Amniotic epithelial cell (primary cell): ENCODE measurements at regions not wholly inside any gene's neighbourhood (a gene's known extent, or its start where the extent isn't known, plus 50 kb on each side); places are given as distances from the start of the nearest gene placed in this dataset.

ENCODE experiments used
- DNase-seq: peaks from one replicate; pipeline ENCODE4 v3.0.0-alpha.2; 2010; ENCODE audit warnings: low read depth

DNA sequence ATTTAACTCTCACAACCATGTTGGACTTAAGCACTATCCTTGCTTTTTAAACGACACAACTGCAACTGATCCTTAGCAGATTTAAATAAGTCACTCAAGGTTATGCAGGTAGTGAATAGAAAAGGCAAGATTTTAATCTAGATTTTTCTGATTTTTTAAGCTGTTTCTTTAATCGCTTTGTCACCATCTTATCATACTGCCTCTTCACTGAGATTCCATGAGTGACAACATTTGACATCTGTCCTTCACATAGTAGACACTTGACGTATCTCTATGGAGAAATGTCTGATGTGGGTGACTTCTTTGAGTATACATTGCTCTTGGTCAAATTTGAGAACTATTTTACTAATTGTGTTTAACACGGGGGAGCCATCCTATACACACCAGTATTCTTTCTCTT is 839.7 kb downstream of the GATA3 start:
- no peak for DNase-seq

DNA sequence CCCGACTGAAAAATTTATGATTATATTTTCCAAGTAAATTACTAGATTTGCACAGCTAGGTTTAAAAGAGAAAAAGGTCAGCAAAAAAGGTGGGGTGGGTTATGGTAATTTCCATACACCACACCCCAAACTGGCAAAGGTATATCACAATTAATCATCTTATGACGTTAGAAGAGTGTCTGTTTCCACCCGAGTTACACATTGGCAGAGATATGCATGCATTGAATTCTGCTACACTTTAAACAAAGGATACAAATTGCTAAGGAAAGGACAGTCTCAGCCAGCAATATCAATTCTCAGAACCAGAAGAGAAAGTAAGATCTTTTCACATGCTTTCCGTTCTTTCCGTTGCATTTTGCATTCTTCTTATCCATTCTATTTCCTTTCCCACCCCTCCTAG is 843.3 kb downstream of the GATA3 start:
- no peak for DNase-seq

DNA sequence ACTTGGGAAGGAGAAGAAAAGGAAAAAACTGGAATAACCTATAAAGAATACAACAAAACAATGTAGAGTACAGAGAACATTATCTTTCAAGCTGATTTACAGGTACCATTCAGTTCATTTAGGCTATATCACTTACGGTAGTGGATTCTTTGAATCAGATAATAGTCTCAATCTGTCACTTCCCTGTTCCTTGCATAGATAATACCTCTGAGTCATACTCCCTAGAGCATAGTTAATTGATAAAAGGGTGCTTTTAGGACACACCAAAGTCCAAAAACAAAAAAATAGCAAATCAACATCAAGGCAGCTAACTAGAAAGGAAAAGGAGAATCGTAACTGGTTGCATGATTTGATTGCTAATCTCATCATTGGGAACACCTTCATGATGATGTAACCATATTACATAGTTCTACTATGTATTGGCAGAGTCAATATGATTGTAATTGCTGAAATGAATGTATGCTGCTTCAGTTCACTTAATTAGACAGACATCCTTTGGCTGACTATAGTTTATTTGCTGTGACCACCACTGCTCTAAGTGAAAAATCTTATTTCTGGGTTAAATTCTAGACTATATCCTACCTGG is 844.4 kb downstream of the GATA3 start:
- DNase-seq, result no peak

DNA sequence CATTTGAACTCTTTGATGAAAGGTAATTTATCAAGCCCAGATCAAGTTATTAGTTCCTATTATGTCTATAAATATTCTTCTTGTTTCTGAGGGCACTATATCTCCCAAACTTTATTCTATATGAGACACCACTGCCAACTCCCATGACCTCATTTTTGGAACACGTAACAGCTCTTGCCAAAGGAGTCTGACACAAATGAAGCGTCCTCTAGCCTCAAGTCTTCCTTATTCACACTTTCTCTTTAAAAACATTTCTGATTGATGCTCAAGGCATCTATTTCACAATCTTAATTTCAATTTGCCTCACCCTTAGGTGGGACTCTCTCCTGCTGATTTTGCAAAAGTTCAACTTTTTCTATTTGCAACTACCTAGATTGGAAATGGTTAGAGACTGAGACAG is 848.4 kb downstream of the GATA3 start:
- no peak for DNase-seq

DNA sequence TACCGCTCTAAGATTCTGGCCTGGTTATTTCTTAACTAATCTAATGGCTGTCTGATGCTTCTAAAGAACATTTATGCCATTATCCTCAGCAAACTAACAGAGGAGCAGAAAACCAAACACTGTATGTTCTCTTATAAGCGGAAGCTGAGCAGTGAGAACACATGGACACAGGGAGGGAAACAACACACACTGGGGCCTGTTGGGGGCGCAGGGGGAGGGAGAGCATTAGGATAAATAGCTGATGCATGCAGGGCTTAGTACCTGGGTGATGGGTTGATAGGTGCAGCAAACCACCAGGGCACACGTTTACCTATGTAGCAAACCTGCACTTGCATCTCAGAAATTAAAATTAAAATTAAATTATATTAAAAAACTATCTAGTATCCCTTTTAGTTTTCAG is 853.5 kb downstream of the GATA3 start:
- DNase-seq, result no peak

DNA sequence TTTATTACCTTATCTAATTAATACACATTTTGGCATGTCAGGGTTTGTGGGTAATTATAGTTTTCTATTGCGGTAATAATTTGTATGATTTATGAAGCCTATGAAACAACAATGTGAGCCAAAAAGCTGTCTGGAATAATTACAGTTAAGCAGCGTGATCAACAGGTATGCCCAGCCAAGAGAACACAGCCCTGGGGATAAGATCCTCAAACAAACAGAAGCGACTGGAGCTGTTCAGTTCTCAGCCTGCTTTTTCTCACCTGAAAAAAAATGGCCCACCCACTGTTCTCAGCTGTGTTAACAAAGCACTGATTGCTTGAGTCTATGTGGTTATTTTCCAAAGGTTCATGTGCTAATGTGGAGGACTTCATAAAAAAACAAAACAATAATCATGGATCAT is 855.8 kb downstream of the GATA3 start:
- no peak for DNase-seq

DNA sequence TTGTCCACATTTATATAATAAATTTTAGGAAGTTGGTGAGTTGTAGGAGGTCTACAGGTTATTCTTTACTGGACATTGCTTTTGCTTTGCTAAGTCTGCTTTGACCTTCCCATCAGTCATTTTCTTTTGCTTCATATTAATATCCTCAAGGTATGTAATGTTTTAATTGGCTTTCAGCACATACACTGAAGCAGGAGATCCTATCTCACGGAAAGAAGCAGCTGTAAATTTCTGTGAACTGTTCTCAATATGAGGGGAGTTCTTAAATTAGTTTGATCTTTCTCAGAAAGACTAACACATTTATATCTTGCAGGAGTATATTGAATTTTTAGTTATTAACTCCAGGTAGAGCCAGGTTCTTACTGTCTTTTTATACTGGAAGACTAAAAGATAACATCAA is 856.5 kb downstream of the GATA3 start:
- DNase-seq, result no peak

DNA sequence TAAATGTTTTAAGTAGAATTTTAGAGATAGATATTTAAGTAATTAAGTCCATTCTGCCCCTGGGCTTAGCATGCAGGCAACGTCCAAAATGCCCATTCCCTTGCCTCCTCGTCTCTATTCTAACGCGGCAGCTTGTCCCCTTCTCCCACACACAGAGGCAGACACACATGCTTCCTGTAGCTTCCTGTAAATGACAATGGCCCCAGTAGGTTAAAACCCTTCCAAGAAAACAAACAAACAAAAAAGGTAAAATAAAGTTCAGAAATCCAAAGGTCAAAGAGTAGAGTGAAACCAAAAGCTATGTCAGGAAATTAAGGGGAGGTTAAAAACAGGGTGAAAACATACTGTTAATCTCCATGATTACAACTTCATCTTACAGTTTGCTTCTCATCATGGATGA is 857.6 kb downstream of the GATA3 start:
- no peak for DNase-seq

DNA sequence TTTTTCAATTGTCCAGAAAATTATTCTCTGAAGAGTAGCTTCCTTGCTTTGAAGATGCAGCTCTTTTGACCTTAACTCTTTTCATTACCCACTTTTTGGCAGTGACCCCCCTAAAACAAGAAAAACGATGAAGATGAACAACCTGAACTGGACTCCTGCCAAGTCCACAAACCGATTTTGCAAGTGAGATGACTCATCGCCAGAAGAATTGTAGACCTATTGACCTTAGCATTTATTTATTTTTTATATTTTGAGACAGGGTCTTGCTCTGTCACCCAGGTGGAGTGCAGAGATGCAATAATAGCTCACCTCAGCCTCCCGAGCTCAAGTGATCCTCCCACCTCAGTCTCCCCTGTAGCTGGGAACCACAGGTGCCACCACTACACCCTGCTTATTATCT is 859.2 kb downstream of the GATA3 start:
- peak; percentile 41 for DNase-seq

DNA sequence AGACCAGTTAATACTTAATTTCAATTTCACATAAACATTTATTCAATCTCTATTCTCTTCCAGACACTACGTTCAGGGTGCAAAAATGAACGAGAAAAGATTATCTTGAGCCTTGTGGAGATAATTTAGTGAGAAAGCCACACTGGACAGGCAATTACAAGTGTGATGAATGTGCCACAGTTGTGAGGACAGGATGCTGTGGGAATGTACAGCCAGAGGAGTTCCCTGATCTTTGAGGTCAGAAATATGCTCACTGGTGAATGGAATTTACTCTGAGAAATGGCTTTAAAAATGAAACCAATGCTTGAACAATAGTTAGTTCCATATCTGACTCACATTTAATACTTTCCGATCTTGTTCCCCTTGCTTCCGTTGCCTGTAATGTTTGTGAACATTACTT is 864.8 kb downstream of the GATA3 start:
- DNase-seq, result peak; percentile 50

DNA sequence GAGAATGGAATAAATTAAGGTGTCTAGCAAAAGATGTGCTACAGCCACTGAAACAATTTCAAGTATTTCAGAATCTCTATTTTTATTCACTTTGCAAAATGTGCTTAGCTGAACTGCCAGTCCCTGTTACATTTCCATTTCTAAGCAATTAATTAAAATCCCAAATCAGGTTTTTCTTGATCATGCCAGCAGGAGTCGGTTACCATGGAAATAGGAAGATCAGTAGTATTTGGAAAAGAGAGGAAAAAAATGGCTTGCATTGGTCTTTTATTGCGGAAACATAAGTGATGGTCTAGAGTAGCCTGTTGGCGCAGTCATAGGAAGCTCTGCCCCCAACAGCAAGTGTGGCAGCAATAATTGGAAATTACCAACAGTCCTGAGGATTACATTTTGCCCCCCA is 867.1 kb downstream of the GATA3 start:
- DNase-seq, result no peak

DNA sequence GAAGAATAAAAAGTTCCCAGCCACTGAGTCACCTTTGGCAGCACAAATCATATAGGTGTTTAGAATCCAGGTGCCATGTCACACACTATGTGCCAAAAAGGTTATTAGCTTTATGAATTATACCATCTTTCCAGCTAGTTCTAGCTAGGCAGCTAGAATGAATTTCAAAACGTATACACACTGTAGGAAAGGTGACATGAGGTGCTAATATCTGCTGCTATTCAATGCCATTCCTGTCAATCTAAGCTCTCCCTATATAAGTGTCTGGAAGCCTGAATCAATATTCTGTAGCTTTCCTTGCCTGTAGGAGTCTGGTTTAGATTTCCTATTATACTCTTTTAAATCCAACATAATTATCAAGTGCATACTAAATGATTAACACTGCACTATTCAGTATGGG is 868.6 kb downstream of the GATA3 start:
- no peak for DNase-seq

DNA sequence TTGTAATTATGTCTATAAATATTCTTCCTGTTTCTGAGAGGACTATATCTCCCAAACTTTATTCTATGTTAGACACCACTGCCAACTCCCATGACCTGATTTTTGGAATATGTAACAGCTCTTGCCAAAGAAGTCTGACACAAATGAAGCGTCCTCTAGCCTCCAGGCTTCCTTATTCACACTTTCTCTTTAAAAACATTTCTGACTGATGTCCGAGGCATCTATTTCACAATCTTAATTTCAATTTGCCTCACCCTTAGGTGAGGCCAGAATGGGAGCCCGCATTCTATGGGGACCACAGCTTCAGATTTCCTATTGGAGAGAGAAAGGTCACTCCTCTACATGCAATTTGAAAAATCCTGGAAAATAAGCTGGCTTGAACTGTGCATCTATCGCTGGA is 873.2 kb downstream of the GATA3 start:
- no peak for DNase-seq

DNA sequence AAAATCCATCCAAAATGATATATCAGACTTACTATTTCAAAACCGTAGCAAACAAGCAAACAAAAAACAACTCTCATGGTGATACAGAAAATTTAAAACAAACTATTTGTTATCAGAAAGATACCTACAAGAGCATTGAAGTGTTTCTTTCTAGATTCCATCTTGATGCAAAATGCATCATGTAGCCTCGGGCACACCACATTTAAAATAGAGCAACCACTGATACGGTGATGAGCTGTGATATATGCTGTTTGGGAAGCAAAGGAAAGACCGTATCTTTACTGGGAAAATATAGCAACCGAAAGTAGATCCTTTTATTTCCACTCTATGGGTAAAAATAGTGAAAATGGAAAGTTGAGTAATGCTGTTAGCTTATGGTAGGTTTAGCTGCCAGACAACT is 892.0 kb downstream of the GATA3 start:
- no peak for DNase-seq

DNA sequence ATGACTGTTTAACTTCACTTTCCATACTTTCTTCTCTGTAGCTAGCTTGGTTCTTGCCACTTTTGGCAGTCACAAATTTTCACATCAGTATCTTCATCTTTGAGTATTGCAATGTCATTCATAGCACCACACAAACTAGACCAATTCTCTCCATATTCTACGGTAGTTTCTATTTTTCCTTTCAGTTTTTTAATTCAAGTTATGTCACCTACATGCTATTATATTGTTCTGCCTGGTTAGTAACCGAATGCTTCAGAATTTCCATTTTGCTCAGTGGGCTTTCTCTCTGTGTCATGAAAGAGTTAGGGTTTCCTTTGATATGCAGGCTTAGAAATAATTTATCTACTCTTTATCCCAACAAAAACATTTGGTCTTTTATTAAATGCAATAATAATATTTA is 896.5 kb downstream of the GATA3 start:
- no peak for DNase-seq

DNA sequence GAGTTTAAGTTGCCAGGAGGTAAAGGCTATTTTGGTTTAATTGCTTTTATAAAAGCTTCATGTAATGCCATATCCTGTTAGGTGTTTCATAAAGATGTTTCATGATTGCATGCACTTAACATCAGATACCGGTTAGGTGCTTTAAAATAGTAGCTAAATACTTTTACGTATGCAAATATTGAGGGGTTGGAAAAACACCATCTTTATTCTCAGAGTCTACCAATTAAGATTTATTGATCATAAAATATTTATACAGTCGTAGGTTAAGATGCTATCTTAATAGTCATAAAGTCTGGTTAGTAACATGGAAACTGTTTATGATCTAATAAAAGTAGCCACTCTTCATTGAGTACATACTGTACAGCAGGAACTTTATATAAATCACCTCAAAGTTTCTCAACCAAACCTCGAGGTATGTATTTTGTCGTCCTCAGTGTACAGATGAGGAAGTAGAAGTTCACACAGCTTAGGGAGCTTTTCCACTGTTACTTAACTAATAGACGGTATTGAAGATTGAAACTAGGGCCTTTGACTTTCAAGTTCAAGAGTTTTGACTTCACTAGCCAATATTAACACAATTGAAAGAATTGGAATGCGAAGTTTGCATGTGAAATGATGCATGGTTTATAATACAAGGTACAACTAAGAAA is 897.1 kb downstream of the GATA3 start:
- DNase-seq, result peak; percentile 9

DNA sequence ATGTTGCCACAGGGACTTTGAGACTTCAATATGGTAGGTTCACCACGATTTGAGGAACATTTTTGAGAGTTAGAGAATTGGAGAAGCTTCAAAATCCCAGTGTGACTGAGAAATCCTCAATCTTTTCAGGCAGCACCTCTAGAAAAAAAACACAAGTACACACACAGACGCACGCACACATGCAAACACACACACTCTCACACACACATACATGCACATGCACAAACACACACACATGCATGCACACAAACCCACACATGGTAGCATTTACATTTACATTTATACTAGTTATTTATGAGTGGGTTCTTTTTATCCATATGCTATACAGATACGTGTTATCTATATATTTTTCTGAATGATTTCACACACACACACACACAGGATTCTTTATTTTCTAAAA is 901.9 kb downstream of the GATA3 start:
- no peak for DNase-seq

DNA sequence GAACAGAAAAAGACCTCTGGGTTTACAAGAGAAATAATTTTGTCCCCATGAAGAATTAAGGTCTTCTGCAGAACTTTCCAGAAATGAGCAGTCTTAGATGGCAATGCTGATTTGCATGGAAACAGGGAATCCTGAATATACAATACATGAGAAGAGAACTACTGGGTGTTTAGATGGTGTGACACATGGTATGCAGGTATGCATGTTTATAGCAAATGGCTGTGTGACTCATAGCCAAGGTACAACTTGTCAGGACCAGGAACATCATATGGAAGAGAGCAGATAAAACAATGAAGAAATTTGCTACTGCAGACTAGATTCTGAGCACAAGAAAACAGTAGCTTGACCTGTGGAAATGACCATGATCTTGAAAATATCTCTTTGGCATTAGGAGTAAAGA is 907.8 kb downstream of the GATA3 start:
- no peak for DNase-seq

DNA sequence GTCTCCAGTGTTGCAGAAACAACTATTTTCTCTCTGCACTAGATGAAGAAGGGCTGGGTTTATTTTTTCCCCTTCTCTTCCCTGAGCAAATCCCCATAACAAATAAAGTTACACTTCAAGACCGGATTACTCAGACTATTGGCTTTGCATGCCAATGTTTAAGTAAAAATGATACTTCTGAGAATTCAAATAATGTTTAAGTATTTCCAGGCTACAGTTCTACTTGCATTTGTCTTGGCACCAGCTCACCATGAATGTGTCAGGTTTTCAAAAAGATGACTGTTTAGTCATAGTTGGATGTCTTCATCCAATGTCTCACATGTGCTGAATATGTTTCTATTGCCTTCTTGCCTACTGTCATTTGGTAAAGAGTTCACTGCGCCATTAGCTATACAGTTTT is 912.6 kb downstream of the GATA3 start:
- DNase-seq, result peak; percentile 2

DNA sequence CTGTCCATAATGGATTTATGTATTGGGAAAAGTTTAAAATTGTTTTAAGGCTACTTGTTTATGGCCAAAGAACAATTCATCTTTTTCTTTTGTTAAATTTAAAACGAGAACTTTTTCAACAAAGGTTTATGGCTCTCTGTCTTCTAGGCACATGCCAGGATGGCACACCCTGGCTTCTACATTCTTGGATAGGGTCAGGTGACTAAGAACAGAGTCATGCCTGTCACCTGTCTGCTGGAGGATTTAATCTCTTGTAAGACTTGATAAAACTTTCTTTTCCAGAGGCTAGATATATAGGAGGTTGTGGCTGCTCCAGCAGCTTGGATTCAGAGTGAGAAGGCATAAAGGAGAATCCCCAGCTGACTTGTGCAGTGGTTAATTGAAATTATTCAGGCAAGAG is 915.4 kb downstream of the GATA3 start:
- DNase-seq, result no peak

DNA sequence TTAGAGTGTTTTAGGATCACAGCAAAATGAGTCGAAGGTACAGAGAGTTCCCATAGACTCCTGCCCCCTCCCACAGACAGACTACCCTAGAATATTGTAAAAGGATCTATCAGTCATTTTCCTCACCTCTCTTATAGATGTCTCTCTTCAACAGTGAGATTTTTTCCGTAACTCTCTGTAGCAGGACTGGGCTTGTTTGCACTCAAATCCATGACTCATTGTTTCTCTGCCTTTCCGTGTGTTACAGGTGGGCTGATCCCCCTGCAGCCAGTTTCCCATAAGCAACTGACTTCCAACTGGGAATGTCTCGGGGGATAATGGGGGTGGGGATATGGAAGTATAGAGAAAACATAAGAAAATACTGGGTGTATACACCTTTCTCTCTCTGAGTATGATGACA is 921.0 kb downstream of the GATA3 start:
- no peak for DNase-seq

DNA sequence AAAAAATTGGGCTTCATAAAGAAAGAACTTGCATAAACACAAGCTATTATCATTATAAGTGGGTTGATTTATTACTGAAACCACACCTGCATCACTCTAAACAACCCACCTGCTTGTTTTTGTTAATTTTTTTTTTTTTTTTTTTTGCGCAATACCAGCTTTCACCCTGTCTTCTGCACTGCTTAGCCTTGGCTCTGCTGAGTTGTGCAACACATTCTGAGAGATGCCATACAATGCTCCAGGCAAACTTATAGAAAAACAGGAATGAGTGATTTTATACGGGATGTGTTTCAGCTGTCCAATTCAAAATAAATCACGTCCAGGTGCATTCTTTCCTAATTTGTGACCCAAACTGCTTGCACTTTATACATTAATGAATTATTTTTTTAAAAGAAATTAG is 923.6 kb downstream of the GATA3 start:
- DNase-seq, result peak; percentile 18

DNA sequence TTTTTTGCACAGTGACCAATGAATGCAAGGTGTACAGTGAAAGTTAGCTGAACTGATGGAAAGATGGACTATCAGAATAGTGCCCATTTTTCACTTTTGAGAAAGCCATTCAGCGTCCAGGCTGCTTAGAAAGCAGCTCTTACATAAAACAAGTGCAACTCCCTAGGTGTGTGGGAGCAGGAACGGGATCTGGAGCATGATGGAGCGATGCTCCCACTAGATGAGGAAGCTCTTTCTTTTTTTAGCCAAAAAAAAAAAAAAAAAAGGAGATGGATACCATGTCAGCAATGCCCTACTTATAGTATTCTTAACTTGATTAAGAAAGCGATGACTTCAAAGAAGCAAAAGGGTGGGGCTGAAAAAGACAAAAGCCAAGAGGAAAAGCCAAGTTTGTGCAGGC is 925.5 kb downstream of the GATA3 start:
- no peak for DNase-seq

DNA sequence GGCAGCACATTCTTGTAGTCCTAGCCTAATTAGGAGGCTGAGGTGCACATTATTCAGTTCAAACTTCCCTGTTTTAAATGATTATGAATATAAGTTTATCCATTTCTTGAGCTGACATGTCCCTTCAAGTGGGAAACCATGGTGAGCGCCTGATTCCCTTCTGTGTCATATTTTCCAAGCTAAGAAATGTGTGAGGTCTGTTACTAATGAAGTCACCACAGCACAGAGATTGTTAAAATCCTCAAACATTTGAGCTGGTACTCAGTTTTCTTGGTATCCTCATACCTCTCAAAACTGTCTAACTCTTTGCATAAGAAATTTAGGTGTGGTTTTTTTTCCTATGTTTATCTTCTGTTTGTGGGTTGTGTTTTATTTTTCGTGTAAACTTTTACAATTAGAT is 926.8 kb downstream of the GATA3 start:
- no peak for DNase-seq

DNA sequence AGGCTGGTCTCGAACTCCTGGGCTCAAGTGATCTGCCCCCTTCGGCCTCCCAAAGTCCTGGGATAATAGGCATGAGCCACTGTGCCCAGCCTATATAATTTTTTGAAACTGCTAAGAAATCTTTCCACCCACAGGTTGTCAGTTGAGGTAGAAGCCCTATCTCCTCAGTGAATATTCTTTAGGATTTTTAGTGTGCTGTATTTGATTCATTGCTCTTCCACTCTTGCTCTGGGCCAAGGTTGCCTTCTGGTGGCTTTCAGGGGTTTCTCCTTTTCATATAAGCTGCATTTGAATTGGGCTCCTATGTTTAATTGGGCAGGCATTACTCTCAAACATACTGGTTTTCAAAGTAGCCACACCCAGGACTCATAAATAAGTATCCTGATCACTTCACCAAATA is 931.2 kb downstream of the GATA3 start:
- no peak for DNase-seq
